Loucy (cell line): ENCODE measurements at regions not wholly inside any gene's neighbourhood (a gene's known extent, or its start where the extent isn't known, plus 50 kb on each side); places are given as distances from the start of the nearest gene placed in this dataset.

Experiments
- H2AFZ ChIP-seq: fragments of 200-600 bp; sonication (generic); 2 replicates; pipeline ENCODE4 v1.6.0; 2016; ENCODE audit warnings: antibody characterized with exemption, mild to moderate bottlenecking, low read length, moderate library complexity
- H3F3A ChIP-seq: fragments of 200-600 bp; 2 replicates; pipeline ENCODE4 v1.6.0; 2016; ENCODE audit warnings: antibody characterized with exemption, low read depth, mild to moderate bottlenecking
- H3K27me3 ChIP-seq: fragments of 200-600 bp; sonication (generic); 2 replicates; pipeline ENCODE4 v1.6.1; 2014; ENCODE audit warnings: low read length, mild to moderate bottlenecking; ENCODE audit not compliant: insufficient read depth, poor library complexity, severe bottlenecking
- H3K36me3 ChIP-seq: fragments of 200-600 bp; sonication (generic); 2 replicates; pipeline ENCODE4 v1.6.1; 2016; ENCODE audit warnings: low read length; ENCODE audit not compliant: insufficient read depth
- H3K4me1 ChIP-seq: fragments of 200-600 bp; sonication (generic); 2 replicates; pipeline ENCODE4 v1.5.1; 2014; ENCODE audit warnings: low read length, mild to moderate bottlenecking; ENCODE audit not compliant: insufficient read depth, poor library complexity, severe bottlenecking
- H3K4me2 ChIP-seq: fragments of 200-600 bp; sonication (generic); 2 replicates; pipeline ENCODE4 v1.6.0; 2014; ENCODE audit warnings: antibody characterized with exemption, low read length, low read depth, mild to moderate bottlenecking; ENCODE audit not compliant: poor library complexity, severe bottlenecking
- H3K4me3 ChIP-seq: fragments of 200-600 bp; sonication (generic); 2 replicates; pipeline ENCODE4 v1.5.1; 2014; ENCODE audit warnings: low read length, mild to moderate bottlenecking, mixed read lengths; ENCODE audit not compliant: poor library complexity, severe bottlenecking
- H3K79me2 ChIP-seq: fragments of 200-600 bp; sonication (generic); 2 replicates; pipeline ENCODE4 v1.6.1; 2014; ENCODE audit warnings: low read length; ENCODE audit not compliant: insufficient read depth
- H3K9ac ChIP-seq: fragments of 200-600 bp; sonication (generic); 2 replicates; pipeline ENCODE4 v1.6.0; 2014; ENCODE audit warnings: mild to moderate bottlenecking, low read depth, low read length, moderate library complexity; ENCODE audit not compliant: poor library complexity, severe bottlenecking
- H3K9me2 ChIP-seq: fragments of 200-600 bp; sonication (generic); replicated peaks from 2 replicates; pipeline ENCODE4 v1.6.1; 2016; ENCODE audit warnings: low read depth, low read length, mixed read lengths
- H3K9me3 ChIP-seq: fragments of 200-600 bp; sonication (generic); 2 replicates; pipeline ENCODE4 v1.6.1; 2014; ENCODE audit warnings: mild to moderate bottlenecking, antibody characterized with exemption, low read length, low read depth; ENCODE audit not compliant: insufficient read depth
- H4K20me1 ChIP-seq: fragments of 200-600 bp; sonication (generic); 2 replicates; pipeline ENCODE4 v1.6.0; 2014; ENCODE audit warnings: antibody characterized with exemption, low read length, mild to moderate bottlenecking; ENCODE audit not compliant: insufficient read depth, poor library complexity, severe bottlenecking
- CTCF ChIP-seq: fragments of 200-600 bp; sonication (generic); conservative IDR thresholded peaks from 2 replicates; pipeline ENCODE4 v1.5.1; 2014; ENCODE audit warnings: mild to moderate bottlenecking, antibody characterized with exemption, low read length
- EZH2phosphoT487 ChIP-seq: fragments of 200-600 bp; IDR thresholded peaks from 2 replicates; pipeline ENCODE4 v1.6.1; 2018; ENCODE audit warnings: antibody characterized with exemption, mild to moderate bottlenecking, moderate library complexity, borderline replicate concordance

GRCh38 chr18:3328532-3328931, 66.6 kb downstream of the MYL12B start:
- Histone ChIP-seq H3K27me3 (no peaks in the 10 kb centered on the region), H3F3A (no peaks in the 10 kb centered on the region), H3K4me2 (no peak overlapping the region), H3K79me2 (no peaks in the 10 kb centered on the region), H3K9ac (no peak overlapping the region), H3K4me1 (no peaks in the 10 kb centered on the region), H3K9me2 (no peaks in the 10 kb centered on the region), H4K20me1 (no peaks in the 10 kb centered on the region), H2AFZ (no peak overlapping the region), H3K9me3 (no peaks in the 10 kb centered on the region), H3K4me3 (no peak overlapping the region), H3K36me3 (no peaks in the 10 kb centered on the region)
- no peak for TF ChIP-seq CTCF
- no peak for TF ChIP-seq EZH2phosphoT487

- TF ChIP-seq CTCF: no peak
- Histone ChIP-seq H3K9ac (no peak overlapping the region), H2AFZ (no peak overlapping the region)
Observed at GRCh38 chr18:3329471-3329870, 67.5 kb downstream of the MYL12B start.

GRCh38 chr18:3329872-3330271, 67.9 kb downstream of the MYL12B start:
- Histone ChIP-seq H3F3A (no peaks in the 10 kb centered on the region), H2AFZ (no peak overlapping the region), H4K20me1 (no peaks in the 10 kb centered on the region), H3K4me1 (no peaks in the 10 kb centered on the region), H3K9me2 (no peaks in the 10 kb centered on the region), H3K9ac (no peak overlapping the region), H3K9me3 (no peaks in the 10 kb centered on the region), H3K79me2 (no peaks in the 10 kb centered on the region), H3K36me3 (no peaks in the 10 kb centered on the region), H3K27me3 (no peaks in the 10 kb centered on the region), H3K4me3 (no peak overlapping the region), H3K4me2 (no peak overlapping the region)
- TF ChIP-seq EZH2phosphoT487: no peak
- no peak for TF ChIP-seq CTCF

More at GRCh38 chr18:3329471-3329870, 67.5 kb downstream of the MYL12B start:
- no peaks in the 10 kb centered on the region for H3K9me2 ChIP-seq
- no peaks in the 10 kb centered on the region for H3K4me1 ChIP-seq
- no peaks in the 10 kb centered on the region for H3F3A ChIP-seq
- no peaks in the 10 kb centered on the region for H3K79me2 ChIP-seq
- H3K36me3 ChIP-seq: no peaks in the 10 kb centered on the region
- no peaks in the 10 kb centered on the region for H4K20me1 ChIP-seq
- H3K9me3 ChIP-seq: no peaks in the 10 kb centered on the region
- H3K27me3 ChIP-seq: no peaks in the 10 kb centered on the region
- no peak overlapping the region for H3K4me3 ChIP-seq
- H3K4me2 ChIP-seq: no peak overlapping the region
